Large intestine (tissue), 3 donors: ENCODE measurements at regions not wholly inside any gene's neighbourhood (a gene's known extent, or its start where the extent isn't known, plus 50 kb on each side); places are given as distances from the start of the nearest gene placed in this dataset.
A peak's percentile ranks its signal among the peaks of the same experiment; 100 is the strongest.

Source experiments
- DNase-seq, 2 donors: peaks; one replicate each; pipeline versions ENCODE4 v3.0.0 to v3.0.0-alpha.2; 2013
- H3K27ac ChIP-seq: one replicate; pipeline ENCODE4 v1.5.1; 2013; ENCODE audit warnings: low read length
- H3K27me3 ChIP-seq: 2 replicates; pipeline ENCODE4 v1.6.1; 2013; ENCODE audit warnings: low read length; ENCODE audit not compliant: control insufficient read depth, insufficient read depth
- H3K36me3 ChIP-seq: 2 replicates; pipeline ENCODE4 v1.6.1; 2013; ENCODE audit warnings: low read length; ENCODE audit not compliant: control insufficient read depth, insufficient read depth
- H3K4me1 ChIP-seq: one replicate; pipeline ENCODE4 v1.6.1; 2013; ENCODE audit warnings: low read length; ENCODE audit not compliant: control insufficient read depth, insufficient read depth
- H3K4me3 ChIP-seq: one replicate; pipeline ENCODE4 v1.5.1; 2013; ENCODE audit warnings: low read length
- H3K9me3 ChIP-seq: one replicate; pipeline ENCODE4 v1.6.1; 2013; ENCODE audit warnings: mild to moderate bottlenecking, low read depth, low read length, moderate library complexity; ENCODE audit not compliant: control insufficient read depth
- WGBS: methylation state at CpG from one replicate; pipeline ENCODE4 v1.1.5; 2013; ENCODE audit warnings: low lambda C conversion rate; ENCODE audit not compliant: insufficient coverage; 5-methylcytosine and 5-hydroxymethylcytosine counted together

GRCh38 chr2:216808805-216809425, 50.9 kb downstream of the TNP1 start:
- Histone ChIP-seq H3K4me1 (peaks cover 7% of the 10 kb centered on the region), H3K27ac (no peak overlapping the region), H3K36me3 (no peaks in the 10 kb centered on the region), H3K27me3 (no peaks in the 10 kb centered on the region), H3K4me3 (no peak overlapping the region), H3K9me3 (no peaks in the 10 kb centered on the region)
- WGBS = 70% methylated on average over 4 of the region's 13 CpGs
- no peak for DNase-seq

GRCh38 chr2:216807857-216808272, 52.0 kb downstream of the TNP1 start:
- H3K4me1 ChIP-seq = peaks cover 8% of the 10 kb centered on the region
- WGBS = no CpG with 5 or more reads among the region's 7 CpGs
- no peak overlapping the region for H3K4me3 ChIP-seq
- no peaks in the 10 kb centered on the region for H3K9me3 ChIP-seq
- H3K27me3 ChIP-seq = no peaks in the 10 kb centered on the region
- DNase-seq = peak in 1 of 2 donors; percentile 17
- no peaks in the 10 kb centered on the region for H3K36me3 ChIP-seq
- no peak overlapping the region for H3K27ac ChIP-seq

- peak; percentile 72 to 92 for DNase-seq
- Histone ChIP-seq H3K27ac (peak overlapping the region; percentile 50), H3K4me1 (peaks cover 8% of the 10 kb centered on the region), H3K9me3 (no peaks in the 10 kb centered on the region), H3K36me3 (no peaks in the 10 kb centered on the region), H3K27me3 (no peaks in the 10 kb centered on the region), H3K4me3 (no peak overlapping the region)
- 100% methylated on average over 1 of the region's 10 CpGs for WGBS
These were observed 55.2 kb downstream of the TNP1 start for GRCh38 chr2:216804357-216805350.

GRCh38 chr2:216803791-216804190, 56.1 kb downstream of the TNP1 start:
- Histone ChIP-seq H3K36me3 (no peaks in the 10 kb centered on the region), H3K9me3 (no peaks in the 10 kb centered on the region), H3K4me1 (peaks cover 8% of the 10 kb centered on the region), H3K27me3 (no peaks in the 10 kb centered on the region), H3K4me3 (no peak overlapping the region), H3K27ac (peak overlapping the region; percentile 50)
- DNase-seq = no peak
- WGBS = no CpG with 5 or more reads among the region's 13 CpGs

- Histone ChIP-seq H3K9me3 (no peaks in the 10 kb centered on the region), H3K36me3 (no peaks in the 10 kb centered on the region), H3K4me1 (peaks cover 8% of the 10 kb centered on the region), H3K27ac (no peak overlapping the region), H3K27me3 (no peaks in the 10 kb centered on the region), H3K4me3 (no peak overlapping the region)
- DNase-seq = no peak
- WGBS = no CpG with 5 or more reads among the region's 10 CpGs
These were observed 57.2 kb downstream of the TNP1 start for GRCh38 chr2:216802516-216803215.

GRCh38 chr2:216800836-216801235, 59.0 kb downstream of the TNP1 start:
- H3K27ac ChIP-seq = no peak overlapping the region
- 84% methylated on average over 3 of the region's 3 CpGs for WGBS
- H3K4me1 ChIP-seq = peaks cover 8% of the 10 kb centered on the region
- H3K27me3 ChIP-seq = no peaks in the 10 kb centered on the region
- H3K9me3 ChIP-seq = no peaks in the 10 kb centered on the region
- H3K36me3 ChIP-seq = no peaks in the 10 kb centered on the region
- no peak overlapping the region for H3K4me3 ChIP-seq
- DNase-seq = no peak

GRCh38 chr2:216799873-216800431, 59.9 kb downstream of the TNP1 start:
- WGBS = no CpG with 5 or more reads among the region's 3 CpGs
- Histone ChIP-seq H3K27me3 (no peaks in the 10 kb centered on the region), H3K9me3 (no peaks in the 10 kb centered on the region), H3K36me3 (no peaks in the 10 kb centered on the region), H3K27ac (no peak overlapping the region), H3K4me3 (no peak overlapping the region), H3K4me1 (peaks cover 5% of the 10 kb centered on the region)
- DNase-seq = no peak

- Histone ChIP-seq H3K36me3 (no peaks in the 10 kb centered on the region), H3K27me3 (no peaks in the 10 kb centered on the region), H3K4me1 (no peaks in the 10 kb centered on the region), H3K9me3 (no peaks in the 10 kb centered on the region), H3K27ac (no peak overlapping the region), H3K4me3 (no peak overlapping the region)
- no CpG with 5 or more reads among the region's 10 CpGs for WGBS
- no peak for DNase-seq
These were observed 63.6 kb downstream of the TNP1 start for GRCh38 chr2:216796115-216796840.

- Histone ChIP-seq H3K9me3 (no peaks in the 10 kb centered on the region), H3K4me1 (no peaks in the 10 kb centered on the region), H3K36me3 (no peaks in the 10 kb centered on the region), H3K27ac (no peak overlapping the region), H3K4me3 (no peak overlapping the region), H3K27me3 (no peaks in the 10 kb centered on the region)
- 100% methylated on average over 3 of the region's 7 CpGs for WGBS
- DNase-seq = no peak
These were observed 66.5 kb downstream of the TNP1 start for GRCh38 chr2:216793386-216793785.
